ENCODE measurements at regions not wholly inside any gene's neighbourhood (a gene's known extent, or its start where the extent isn't known, plus 50 kb on each side); places are given as distances from the start of the nearest gene placed in this dataset.

DNA sequence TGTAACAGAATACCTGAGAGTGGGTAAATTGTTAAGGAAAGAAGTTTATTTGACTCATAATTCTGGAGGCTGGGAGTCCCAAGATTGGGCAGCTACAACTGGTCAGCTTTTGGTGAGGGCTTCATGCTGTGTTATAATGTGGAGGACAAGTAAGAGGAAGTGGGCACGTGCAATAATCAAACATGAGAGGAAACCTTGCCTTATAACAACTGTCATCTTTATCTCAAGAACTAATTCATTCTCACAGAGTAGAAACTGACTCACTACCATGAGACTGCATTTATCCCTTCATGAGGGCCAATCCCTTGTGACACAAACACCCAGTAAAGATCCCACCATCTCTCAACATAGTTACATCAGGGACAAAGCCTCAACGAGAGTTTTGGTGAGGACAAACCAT is 318.1 kb upstream of the NT5C1B start:
- TF ChIP-seq EP300 (conservative IDR thresholded peaks at IDR 0.05; ENCODE audit: poor library complexity, severe bottlenecking) (no peak), MXI1 (conservative IDR thresholded peaks at IDR 0.05; ENCODE audit: poor library complexity, severe bottlenecking) (no peak), SMC3 (conservative IDR thresholded peaks at IDR 0.05; ENCODE audit: poor library complexity) (no peak), EZH2 (IDR thresholded peaks at IDR 0.05; ENCODE audit: borderline replicate concordance, insufficient read depth, low read length, poor library complexity, severe bottlenecking) (no peak), TAF1 (IDR thresholded peaks at IDR 0.05; ENCODE audit: low read depth) (no peak), RAD21 (conservative IDR thresholded peaks at IDR 0.05) (no peak), POLR2AphosphoS5 (IDR thresholded peaks at IDR 0.05) (no peak)
- TF ChIP-seq, protein P1, sequence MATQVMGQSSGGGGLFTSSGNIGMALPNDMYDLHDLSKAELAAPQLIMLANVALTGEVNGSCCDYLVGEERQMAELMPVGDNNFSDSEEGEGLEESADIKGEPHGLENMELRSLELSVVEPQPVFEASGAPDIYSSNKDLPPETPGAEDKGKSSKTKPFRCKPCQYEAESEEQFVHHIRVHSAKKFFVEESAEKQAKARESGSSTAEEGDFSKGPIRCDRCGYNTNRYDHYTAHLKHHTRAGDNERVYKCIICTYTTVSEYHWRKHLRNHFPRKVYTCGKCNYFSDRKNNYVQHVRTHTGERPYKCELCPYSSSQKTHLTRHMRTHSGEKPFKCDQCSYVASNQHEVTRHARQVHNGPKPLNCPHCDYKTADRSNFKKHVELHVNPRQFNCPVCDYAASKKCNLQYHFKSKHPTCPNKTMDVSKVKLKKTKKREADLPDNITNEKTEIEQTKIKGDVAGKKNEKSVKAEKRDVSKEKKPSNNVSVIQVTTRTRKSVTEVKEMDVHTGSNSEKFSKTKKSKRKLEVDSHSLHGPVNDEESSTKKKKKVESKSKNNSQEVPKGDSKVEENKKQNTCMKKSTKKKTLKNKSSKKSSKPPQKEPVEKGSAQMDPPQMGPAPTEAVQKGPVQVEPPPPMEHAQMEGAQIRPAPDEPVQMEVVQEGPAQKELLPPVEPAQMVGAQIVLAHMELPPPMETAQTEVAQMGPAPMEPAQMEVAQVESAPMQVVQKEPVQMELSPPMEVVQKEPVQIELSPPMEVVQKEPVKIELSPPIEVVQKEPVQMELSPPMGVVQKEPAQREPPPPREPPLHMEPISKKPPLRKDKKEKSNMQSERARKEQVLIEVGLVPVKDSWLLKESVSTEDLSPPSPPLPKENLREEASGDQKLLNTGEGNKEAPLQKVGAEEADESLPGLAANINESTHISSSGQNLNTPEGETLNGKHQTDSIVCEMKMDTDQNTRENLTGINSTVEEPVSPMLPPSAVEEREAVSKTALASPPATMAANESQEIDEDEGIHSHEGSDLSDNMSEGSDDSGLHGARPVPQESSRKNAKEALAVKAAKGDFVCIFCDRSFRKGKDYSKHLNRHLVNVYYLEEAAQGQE (IDR thresholded peaks at IDR 0.05; ENCODE audit: borderline replicate concordance) = no peak
- Histone ChIP-seq H3F3A (ENCODE audit: insufficient read depth, low read length, poor library complexity, severe bottlenecking) (no peaks in the 10 kb centered on the region), H3K4me2 (ENCODE audit: low read length) (no peak overlapping the region), H4K20me1 (ENCODE audit: insufficient read depth) (no peaks in the 10 kb centered on the region), H3K27me3 (ENCODE audit: insufficient read depth, low read depth, low read length) (no peaks in the 10 kb centered on the region), H2AFZ (ENCODE audit: low read depth, low read length) (no peak overlapping the region), H3K36me3 (ENCODE audit: insufficient read depth, low read length) (no peaks in the 10 kb centered on the region), H3K27ac (ENCODE audit: low read length) (no peak overlapping the region), H3K4me3 (ENCODE audit: low read length) (no peak overlapping the region), H3K79me2 (replicated peaks; ENCODE audit: insufficient read depth, low read length) (no peaks in the 10 kb centered on the region), H3K9ac (ENCODE audit: low read length) (no peak overlapping the region), H3K9me2 (ENCODE audit: insufficient read depth, low read length) (no peaks in the 10 kb centered on the region), H3K9me3 (ENCODE audit: low read length) (no peaks in the 10 kb centered on the region)

GRCh38 chr2:18903750-18904149 is 314.4 kb upstream of the NT5C1B start:
- Histone ChIP-seq H3F3A (ENCODE audit: insufficient read depth, low read length, poor library complexity, severe bottlenecking) (no peaks in the 10 kb centered on the region), H4K20me1 (ENCODE audit: insufficient read depth) (no peaks in the 10 kb centered on the region), H3K4me3 (ENCODE audit: low read length) (no peak overlapping the region), H3K9ac (ENCODE audit: low read length) (no peak overlapping the region), H3K9me3 (ENCODE audit: low read length) (no peaks in the 10 kb centered on the region), H3K27ac (ENCODE audit: low read length) (no peak overlapping the region), H2AFZ (ENCODE audit: low read depth, low read length) (no peak overlapping the region), H3K27me3 (ENCODE audit: insufficient read depth, low read depth, low read length) (no peaks in the 10 kb centered on the region), H3K4me2 (ENCODE audit: low read length) (no peak overlapping the region), H3K79me2 (replicated peaks; ENCODE audit: insufficient read depth, low read length) (no peaks in the 10 kb centered on the region), H3K36me3 (ENCODE audit: insufficient read depth, low read length) (no peaks in the 10 kb centered on the region), H3K9me2 (ENCODE audit: insufficient read depth, low read length) (no peaks in the 10 kb centered on the region)
- no peak for TF ChIP-seq TAF1 (IDR thresholded peaks at IDR 0.05; ENCODE audit: low read depth)
- no peak for TF ChIP-seq MXI1 (conservative IDR thresholded peaks at IDR 0.05; ENCODE audit: poor library complexity, severe bottlenecking)
- TF ChIP-seq RAD21 (conservative IDR thresholded peaks at IDR 0.05) = no peak
- TF ChIP-seq, protein P1 (IDR thresholded peaks at IDR 0.05; ENCODE audit: borderline replicate concordance) = no peak
- no peak for TF ChIP-seq EP300 (conservative IDR thresholded peaks at IDR 0.05; ENCODE audit: poor library complexity, severe bottlenecking)
- no peak for TF ChIP-seq EZH2 (IDR thresholded peaks at IDR 0.05; ENCODE audit: borderline replicate concordance, insufficient read depth, low read length, poor library complexity, severe bottlenecking)

All from neural cell (in vitro differentiated cells).